ENCODE measurements at regions not wholly inside any gene's neighbourhood (a gene's known extent, or its start where the extent isn't known, plus 50 kb on each side); places are given as distances from the start of the nearest gene placed in this dataset.

- TF ChIP-seq CTCF (IDR thresholded peaks at IDR 0.05): no peak
- no peak for TF ChIP-seq POLR2A (IDR thresholded peaks at IDR 0.05)
Measured at GRCh38 chr22:48104102-48104738, 1341.8 kb downstream of the TBC1D22A start.

Data from heart left ventricle (tissue), 13 donors.